ENCODE measurements at regions not wholly inside any gene's neighbourhood (a gene's known extent, or its start where the extent isn't known, plus 50 kb on each side); places are given as distances from the start of the nearest gene placed in this dataset.

- TF ChIP-seq POLR2A (IDR thresholded peaks at IDR 0.05): no peak
- no peak for TF ChIP-seq CTCF (IDR thresholded peaks at IDR 0.05 in 8 of 11, conservative IDR thresholded peaks at IDR 0.05 in 3 of 11)
Observed at GRCh38 chr4:11326021-11326420, 102.7 kb downstream of the HS3ST1 start.
